Endothelial cell of umbilical vein (primary cell): ENCODE measurements at regions not wholly inside any gene's neighbourhood (a gene's known extent, or its start where the extent isn't known, plus 50 kb on each side); places are given as distances from the start of the nearest gene placed in this dataset.

ENCODE experiments used
- BruUV-seq: library from RNA; stranded (reverse); fragments of 400-500 nt; replicated peaks from 2 replicates; lab custom pipeline; 2021; lab: Mats Ljungman, UMichigan
- CTCF ChIA-PET: fragments of 300-600, 350-600 bp; sonication (Branson Sonifier 250); formaldehyde crosslinking; loops from one replicate; lab custom pipeline; 2021; ENCODE audit warnings: antibody characterized with exemption, inconsistent platforms; lab: Charles Lee
- POLR2A ChIA-PET: fragments of 300-600, 350-600 bp; sonication (Branson Sonifier 250); formaldehyde crosslinking; loops from one replicate; lab custom pipeline; 2021; ENCODE audit warnings: antibody characterized with exemption, inconsistent platforms; lab: Charles Lee
- DNase-seq: peaks from one replicate; pipeline ENCODE4 v3.0.0-alpha.2; 2011; ENCODE audit warnings: low read depth, low spot score
- FAIRE-seq: peaks from 2 replicates; lab custom pipeline; 2011; peaks lifted over from hg19 to GRCh38; lab: Jason Lieb, UNC
- H2AFZ ChIP-seq: 2 replicates; pipeline ENCODE4 v1.6.0; 2012; ENCODE audit warnings: low read depth, low read length, control low read depth, inconsistent platforms
- H3K27ac ChIP-seq: 2 replicates; pipeline ENCODE4 v1.5.1; 2011; ENCODE audit warnings: low read depth, mild to moderate bottlenecking, control low read depth, low read length, moderate library complexity; ENCODE audit not compliant: insufficient read depth
- H3K27me3 ChIP-seq, 2 experiments: 2 replicates each; pipeline versions ENCODE4 v1.6.0 to v1.6.1; 2011; ENCODE audit warnings: low read length in 2 of 2, mixed read lengths in 1 of 2; ENCODE audit not compliant: control insufficient read depth in 2 of 2, insufficient read depth in 2 of 2
- H3K36me3 ChIP-seq, 2 experiments: 2 replicates in 1 of 2; 3 replicates in 1 of 2; pipeline ENCODE4 v1.5.1; 2011; ENCODE audit warnings: low read length in 2 of 2, mild to moderate bottlenecking in 1 of 2, moderate library complexity in 1 of 2; ENCODE audit not compliant: control insufficient read depth in 2 of 2, insufficient read depth in 2 of 2; ENCODE audit errors: extremely low read depth in 1 of 2
- H3K4me1 ChIP-seq: 3 replicates; pipeline ENCODE4 v1.5.1; 2011; ENCODE audit warnings: mild to moderate bottlenecking, low read length; ENCODE audit not compliant: control insufficient read depth, insufficient read depth; ENCODE audit errors: extremely low read depth
- H3K4me2 ChIP-seq: 2 replicates; pipeline ENCODE4 v1.6.1; 2011; ENCODE audit warnings: low read length, control low read depth, mixed read lengths; ENCODE audit not compliant: insufficient read depth
- H3K4me3 ChIP-seq, 3 experiments: fragments of 200-600 bp in 1 of 3; sonication (generic), shearing (Covaris generic) in 1 of 3; replicated peaks in 1 of 3; 2 replicates each; pipeline ENCODE4 v1.5.1; 2011 to 2016; ENCODE audit warnings: control low read depth in 3 of 3, low read length in 3 of 3, mild to moderate bottlenecking in 2 of 3, inconsistent platforms in 1 of 3, low read depth in 1 of 3, moderate library complexity in 1 of 3; ENCODE audit not compliant: insufficient read depth in 1 of 3
- H3K79me2 ChIP-seq: 2 replicates; pipeline ENCODE4 v1.6.0; 2012; ENCODE audit warnings: low read length, inconsistent platforms; ENCODE audit not compliant: control insufficient read depth, insufficient read depth
- H3K9ac ChIP-seq: replicated peaks from 2 replicates; pipeline ENCODE3; 2011; ENCODE audit warnings: low read length, control low read depth; ENCODE audit not compliant: insufficient read depth; ENCODE audit errors: extremely low read depth
- H3K9me1 ChIP-seq: replicated peaks from 3 replicates; pipeline ENCODE4 v1.6.0; 2011; ENCODE audit warnings: mild to moderate bottlenecking, low read length; ENCODE audit not compliant: control insufficient read depth, insufficient read depth; ENCODE audit errors: extremely low read depth
- H3K9me3 ChIP-seq: replicated peaks from 2 replicates; pipeline ENCODE4 v1.5.1; 2012; ENCODE audit warnings: low read length, inconsistent platforms; ENCODE audit not compliant: control insufficient read depth, insufficient read depth
- H4K20me1 ChIP-seq: replicated peaks from 2 replicates; pipeline ENCODE3; 2011; ENCODE audit warnings: mild to moderate bottlenecking, low read length; ENCODE audit not compliant: control insufficient read depth, insufficient read depth; ENCODE audit errors: extremely low read depth
- CTCF ChIP-seq, 2 donors: IDR thresholded peaks; 1 replicate in 1 of 2; 2 replicates in 1 of 2; pipeline ENCODE4 v1.5.1; 2011; ENCODE audit warnings: low read length in 2 of 2, mild to moderate bottlenecking in 2 of 2, moderate library complexity in 2 of 2, control low read depth in 1 of 2, inconsistent platforms in 1 of 2, low read depth in 1 of 2; ENCODE audit not compliant: insufficient read depth in 1 of 2; ENCODE audit errors: extremely low read depth in 1 of 2
- EZH2 ChIP-seq: IDR thresholded peaks from 2 replicates; pipeline ENCODE4 v1.6.1; 2012; ENCODE audit warnings: borderline replicate concordance, low read depth, mild to moderate bottlenecking, moderate library complexity, low read length, inconsistent platforms; ENCODE audit not compliant: severe bottlenecking
- FOS ChIP-seq: IDR thresholded peaks from 2 replicates; pipeline ENCODE4 v1.6.1; 2011; ENCODE audit warnings: mild to moderate bottlenecking, low read length, moderate library complexity, borderline replicate concordance; ENCODE audit not compliant: insufficient read depth
- GATA2 ChIP-seq: IDR thresholded peaks from 2 replicates; pipeline ENCODE4 v1.7.0; 2011; ENCODE audit warnings: low read depth, mild to moderate bottlenecking, moderate library complexity, mixed read lengths, low read length; ENCODE audit not compliant: insufficient read length, insufficient read depth
- JUN ChIP-seq: IDR thresholded peaks from 2 replicates; pipeline ENCODE4 v1.6.1; 2011; ENCODE audit warnings: borderline replicate concordance, low read depth; ENCODE audit not compliant: insufficient read length, insufficient read depth
- MAX ChIP-seq: IDR thresholded peaks from 2 replicates; pipeline ENCODE4 v1.6.1; 2011; ENCODE audit not compliant: insufficient read depth, insufficient read length
- MYC ChIP-seq: IDR thresholded peaks from one replicate; pipeline ENCODE4 v1.6.1; 2011; ENCODE audit warnings: mild to moderate bottlenecking, low read depth, low read length
- POLR2A ChIP-seq: IDR thresholded peaks from 2 replicates; pipeline ENCODE4 v1.6.1; 2012; ENCODE audit warnings: low read depth, mild to moderate bottlenecking, control low read depth, low read length
- POLR2AphosphoS5 ChIP-seq: IDR thresholded peaks from 2 replicates; pipeline ENCODE4 v1.6.1; 2012; ENCODE audit warnings: low read depth, mild to moderate bottlenecking, control low read depth, low read length, moderate library complexity; ENCODE audit not compliant: insufficient read depth
- dilution Hi-C: fragments of 300-500 bp; cut with MboI; formaldehyde crosslinking; loops from one replicate; pipeline ENCODE4 v1.15.0; 2019; ENCODE audit warnings: low sequenced_read_pairs; ENCODE audit not compliant: extremely low pct_ligation_motif_present
- intact Hi-C: fragments of 100-400 bp; cut with micrococcal nuclease; formaldehyde crosslinking; loops from one replicate; pipeline ENCODE4 v1.10.0; 2022

GRCh38 chr9:25418974-25419373, 259.3 kb downstream of the TUSC1 start:
- no peak overlapping the region for H3K4me2 ChIP-seq
- H3K9ac ChIP-seq = no peak overlapping the region
- H2AFZ ChIP-seq = no peak overlapping the region
- no peaks in the 10 kb centered on the region for H3K9me3 ChIP-seq
- FAIRE-seq (no peak), DNase-seq (no peak)
- dilution Hi-C loops = no loop called here
- H3K79me2 ChIP-seq = no peaks in the 10 kb centered on the region
- no peak overlapping the region for H3K4me3 ChIP-seq
- ChIA-PET POLR2A (no interaction called here), CTCF (no interaction called here)
- intact Hi-C loops = no loop called here
- no peaks in the 10 kb centered on the region for H4K20me1 ChIP-seq
- no peaks in the 10 kb centered on the region for H3K4me1 ChIP-seq
- H3K9me1 ChIP-seq = no peaks in the 10 kb centered on the region
- no TSS peak for BruUV-seq
- H3K36me3 ChIP-seq = no peaks in the 10 kb centered on the region
- no peaks in the 10 kb centered on the region for H3K27me3 ChIP-seq
- TF ChIP-seq MYC = no peak
- no peak for TF ChIP-seq FOS
- TF ChIP-seq CTCF (IDR thresholded peaks at IDR 0.05; ENCODE audit: extremely low read depth in 1 of 2, insufficient read depth in 1 of 2, low read depth in 1 of 2, low read length in 2 of 2) = no peak
- no peak for TF ChIP-seq POLR2AphosphoS5
- no peak for TF ChIP-seq GATA2
- TF ChIP-seq MAX = no peak
- no peak for TF ChIP-seq JUN
- TF ChIP-seq POLR2A = no peak
- TF ChIP-seq EZH2 = no peak
- H3K27ac ChIP-seq = no peak overlapping the region
